HuH-7 (cell line): ENCODE measurements at regions not wholly inside any gene's neighbourhood (a gene's known extent, or its start where the extent isn't known, plus 50 kb on each side); places are given as distances from the start of the nearest gene placed in this dataset.
"Not testable (repeated sequence)": the region's sequence is repeated elsewhere in the genome, so short reads cannot be mapped to it uniquely, and the experiment has no call there.

Source experiments
- DNase-seq: peaks from one replicate; pipeline ENCODE4 v3.0.0; 2011; ENCODE audit warnings: low spot score

- DNase-seq: no peak
These were observed 1757.6 kb downstream of the ARAP2 start for GRCh38 chr4:34486461-34487363.

GRCh38 chr4:34492414-34492813, 1751.9 kb downstream of the ARAP2 start:
- no peak for DNase-seq

GRCh38 chr4:34502086-34502485, 1742.2 kb downstream of the ARAP2 start:
- no peak for DNase-seq

- DNase-seq: not testable (repeated sequence)
These were observed 1739.6 kb downstream of the ARAP2 start for GRCh38 chr4:34504731-34505130.

- DNase-seq: not testable (repeated sequence)
These were observed 1737.7 kb downstream of the ARAP2 start for GRCh38 chr4:34506511-34507092.

GRCh38 chr4:34512616-34513015, 1731.7 kb downstream of the ARAP2 start:
- DNase-seq: no peak

- DNase-seq: no peak
These were observed 1727.8 kb downstream of the ARAP2 start for GRCh38 chr4:34516524-34516923.

GRCh38 chr4:34534916-34535315, 1709.4 kb downstream of the ARAP2 start:
- DNase-seq: no peak

GRCh38 chr4:34566091-34566490, 1678.2 kb downstream of the ARAP2 start:
- no peak for DNase-seq

GRCh38 chr4:34572026-34572425, 1672.3 kb downstream of the ARAP2 start:
- DNase-seq: no peak

- no peak for DNase-seq
These were observed 1629.0 kb downstream of the ARAP2 start for GRCh38 chr4:34615315-34615714.

GRCh38 chr4:34619531-34620162, 1624.7 kb downstream of the ARAP2 start:
- no peak for DNase-seq

- no peak for DNase-seq
These were observed 1615.8 kb downstream of the ARAP2 start for GRCh38 chr4:34628471-34628870.

GRCh38 chr4:34629451-34629850, 1614.9 kb downstream of the ARAP2 start:
- no peak for DNase-seq

GRCh38 chr4:34633241-34633640, 1611.1 kb downstream of the ARAP2 start:
- DNase-seq: no peak

- no peak for DNase-seq
These were observed 1607.7 kb downstream of the ARAP2 start for GRCh38 chr4:34636623-34637022.

- no peak for DNase-seq
These were observed 1600.8 kb downstream of the ARAP2 start for GRCh38 chr4:34643476-34643875.

- no peak for DNase-seq
These were observed 1599.7 kb downstream of the ARAP2 start for GRCh38 chr4:34644579-34645115.

GRCh38 chr4:34649716-34650115, 1594.6 kb downstream of the ARAP2 start:
- no peak for DNase-seq

- DNase-seq: no peak
These were observed 1580.3 kb downstream of the ARAP2 start for GRCh38 chr4:34664051-34664450.

GRCh38 chr4:34676400-34676799, 1567.9 kb downstream of the ARAP2 start:
- DNase-seq: peak; percentile 3

- no peak for DNase-seq
These were observed 1565.9 kb downstream of the ARAP2 start for GRCh38 chr4:34678431-34678830.

- no peak for DNase-seq
These were observed 1565.1 kb downstream of the ARAP2 start for GRCh38 chr4:34679228-34679627.
